Bronchial epithelial cell (primary cell): ENCODE measurements at regions not wholly inside any gene's neighbourhood (a gene's known extent, or its start where the extent isn't known, plus 50 kb on each side); places are given as distances from the start of the nearest gene placed in this dataset.

ENCODE experiments used
- DNase-seq: peaks from one replicate; pipeline ENCODE4 v3.0.0-alpha.2; 2010; ENCODE audit warnings: low read depth
- FAIRE-seq: peaks from 2 replicates; lab custom pipeline; 2011; peaks lifted over from hg19 to GRCh38; lab: Jason Lieb, UNC
- H3K27me3 ChIP-seq: 2 replicates; pipeline ENCODE4 v1.5.1; 2011; ENCODE audit warnings: low read length; ENCODE audit not compliant: control insufficient read depth, insufficient read depth
- H3K36me3 ChIP-seq: 2 replicates; pipeline ENCODE4 v1.5.1; 2011; ENCODE audit warnings: low read length; ENCODE audit not compliant: control insufficient read depth, insufficient read depth
- H3K4me3 ChIP-seq: 2 replicates; pipeline ENCODE4 v1.5.1; 2011; ENCODE audit warnings: mild to moderate bottlenecking, low read depth, low read length, control low read depth
- TF ChIP-seq, protein P1 (sequence below): IDR thresholded peaks from 2 replicates; pipeline ENCODE4 v1.5.1; 2011; ENCODE audit warnings: mild to moderate bottlenecking, moderate library complexity, low read length, control low read depth, inconsistent platforms; ENCODE audit not compliant: insufficient read depth, severe bottlenecking

DNA sequence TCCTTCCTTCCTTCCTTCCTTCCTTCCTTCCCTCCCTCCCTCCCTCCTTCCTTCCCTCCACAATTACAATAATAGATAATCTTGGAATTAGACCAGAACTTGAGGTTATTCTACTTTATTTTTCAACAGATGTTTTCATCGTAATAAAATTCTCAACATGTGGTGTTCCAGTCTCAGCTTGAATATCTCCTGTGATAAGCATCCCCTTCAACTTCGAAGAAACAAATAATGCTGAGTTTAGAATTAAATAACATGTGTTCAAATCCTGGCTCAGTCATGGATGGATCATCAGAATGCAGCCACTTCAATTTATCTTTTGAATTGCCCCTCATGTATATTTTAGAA is 91.4 kb upstream of the PAPPA start:
- no peaks in the 10 kb centered on the region for H3K27me3 ChIP-seq
- DNase-seq, result no peak
- H3K36me3 ChIP-seq, result no peaks in the 10 kb centered on the region
- H3K4me3 ChIP-seq, result no peak overlapping the region
- no peak for FAIRE-seq
- TF ChIP-seq, protein P1, sequence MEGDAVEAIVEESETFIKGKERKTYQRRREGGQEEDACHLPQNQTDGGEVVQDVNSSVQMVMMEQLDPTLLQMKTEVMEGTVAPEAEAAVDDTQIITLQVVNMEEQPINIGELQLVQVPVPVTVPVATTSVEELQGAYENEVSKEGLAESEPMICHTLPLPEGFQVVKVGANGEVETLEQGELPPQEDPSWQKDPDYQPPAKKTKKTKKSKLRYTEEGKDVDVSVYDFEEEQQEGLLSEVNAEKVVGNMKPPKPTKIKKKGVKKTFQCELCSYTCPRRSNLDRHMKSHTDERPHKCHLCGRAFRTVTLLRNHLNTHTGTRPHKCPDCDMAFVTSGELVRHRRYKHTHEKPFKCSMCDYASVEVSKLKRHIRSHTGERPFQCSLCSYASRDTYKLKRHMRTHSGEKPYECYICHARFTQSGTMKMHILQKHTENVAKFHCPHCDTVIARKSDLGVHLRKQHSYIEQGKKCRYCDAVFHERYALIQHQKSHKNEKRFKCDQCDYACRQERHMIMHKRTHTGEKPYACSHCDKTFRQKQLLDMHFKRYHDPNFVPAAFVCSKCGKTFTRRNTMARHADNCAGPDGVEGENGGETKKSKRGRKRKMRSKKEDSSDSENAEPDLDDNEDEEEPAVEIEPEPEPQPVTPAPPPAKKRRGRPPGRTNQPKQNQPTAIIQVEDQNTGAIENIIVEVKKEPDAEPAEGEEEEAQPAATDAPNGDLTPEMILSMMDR, result no peak

DNA sequence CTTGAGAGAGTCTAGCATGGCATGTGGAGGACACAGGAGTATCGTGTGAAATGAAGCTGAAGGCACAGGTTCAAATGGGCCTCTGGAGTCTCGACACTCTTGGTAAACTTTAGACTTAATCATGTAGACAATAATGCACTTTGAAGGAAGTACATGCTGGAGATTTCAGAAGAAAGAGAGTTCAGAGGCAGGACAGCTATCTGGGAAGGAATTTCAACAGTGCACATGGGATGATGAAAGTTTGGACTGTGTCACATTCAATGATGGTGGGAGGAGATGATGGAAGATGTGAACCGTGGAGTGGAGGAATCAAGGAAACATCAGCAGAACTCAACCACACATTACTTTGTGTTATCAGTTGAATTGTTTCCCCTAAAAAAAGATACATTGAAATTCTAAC is 88.6 kb upstream of the PAPPA start:
- DNase-seq (no peak), FAIRE-seq (no peak)

DNA sequence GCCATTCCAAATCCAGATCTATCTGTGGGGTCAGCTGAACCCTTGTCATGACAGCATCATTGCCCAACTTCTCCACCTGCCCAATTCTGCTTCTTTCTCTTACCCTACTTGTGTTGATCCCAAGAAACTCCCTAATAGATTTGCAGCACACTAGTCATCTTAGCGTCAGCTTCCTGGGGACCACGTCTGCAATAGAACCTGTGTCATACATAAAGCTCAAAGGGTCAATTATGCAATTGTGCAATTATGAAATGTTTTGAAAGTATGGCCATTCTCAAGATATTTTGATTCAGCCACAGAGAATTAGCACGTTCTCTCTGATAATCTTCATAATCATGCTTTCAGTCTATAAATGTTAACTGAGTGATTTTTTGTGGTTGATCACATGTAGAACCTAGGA is 87.4 kb upstream of the PAPPA start:
- DNase-seq, result no peak
- Histone ChIP-seq H3K4me3 (no peak overlapping the region), H3K36me3 (no peaks in the 10 kb centered on the region), H3K27me3 (no peaks in the 10 kb centered on the region)
- FAIRE-seq, result no peak
- TF ChIP-seq, protein P1, result no peak

More for the DNA sequence above, 88.6 kb upstream of the PAPPA start:
- Histone ChIP-seq H3K36me3 (no peaks in the 10 kb centered on the region), H3K27me3 (no peaks in the 10 kb centered on the region), H3K4me3 (no peak overlapping the region)
- TF ChIP-seq, protein P1, result no peak

DNA sequence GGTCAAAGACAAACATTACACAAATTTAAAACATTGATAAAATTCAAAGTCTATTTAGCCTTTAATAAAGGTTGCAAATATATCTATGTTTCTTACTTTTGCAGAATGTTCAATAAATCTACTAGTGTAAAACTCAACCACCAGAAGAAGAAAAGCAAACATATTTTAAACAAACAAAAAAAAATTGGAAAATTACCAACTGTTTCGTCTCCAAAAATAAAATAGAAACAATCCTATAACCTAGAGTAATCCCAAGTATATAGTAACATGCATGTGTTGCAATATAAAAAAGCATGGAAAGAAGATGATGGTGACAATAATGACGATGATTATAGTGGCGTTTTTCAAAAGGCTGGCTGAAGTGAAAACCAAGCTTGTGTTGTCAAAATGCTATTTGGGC is 86.0 kb upstream of the PAPPA start:
- FAIRE-seq (no peak), DNase-seq (no peak)
- H3K36me3 ChIP-seq, result no peaks in the 10 kb centered on the region
- TF ChIP-seq, protein P1, result no peak
- no peak overlapping the region for H3K4me3 ChIP-seq
- no peaks in the 10 kb centered on the region for H3K27me3 ChIP-seq

DNA sequence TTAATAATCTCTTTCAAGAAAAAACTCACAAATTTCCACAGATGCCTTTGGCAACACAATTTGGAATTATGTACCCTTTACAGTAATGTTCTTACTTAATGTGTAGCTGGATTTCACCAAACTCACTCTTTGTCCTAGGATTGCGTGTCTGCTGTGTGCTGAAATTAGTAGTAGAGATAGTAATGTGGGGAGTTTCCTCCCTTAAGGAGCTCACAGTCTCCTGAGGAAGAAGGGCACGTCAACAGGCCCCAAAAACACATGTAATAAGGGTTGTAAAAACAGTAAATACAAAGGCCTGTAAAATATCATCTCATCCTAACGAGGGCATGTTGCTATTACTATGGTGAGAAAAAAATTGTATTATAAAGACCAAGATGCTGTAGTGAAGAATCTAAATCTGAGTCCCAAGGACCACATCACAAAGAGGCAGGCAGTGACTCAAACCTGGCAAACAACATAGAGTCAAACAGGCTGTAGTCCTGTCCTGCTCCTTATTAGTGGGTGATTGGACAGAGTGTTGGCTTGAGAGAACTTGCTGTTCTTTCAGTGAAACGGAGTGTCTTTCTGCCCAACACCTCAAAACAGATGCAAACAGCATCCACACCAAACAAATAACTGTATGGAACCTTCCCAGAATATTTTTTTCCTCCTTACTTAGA is 83.2 kb upstream of the PAPPA start:
- Histone ChIP-seq H3K4me3 (no peak overlapping the region), H3K36me3 (no peaks in the 10 kb centered on the region), H3K27me3 (no peaks in the 10 kb centered on the region)
- TF ChIP-seq, protein P1, result no peak
- DNase-seq (no peak), FAIRE-seq (no peak)

DNA sequence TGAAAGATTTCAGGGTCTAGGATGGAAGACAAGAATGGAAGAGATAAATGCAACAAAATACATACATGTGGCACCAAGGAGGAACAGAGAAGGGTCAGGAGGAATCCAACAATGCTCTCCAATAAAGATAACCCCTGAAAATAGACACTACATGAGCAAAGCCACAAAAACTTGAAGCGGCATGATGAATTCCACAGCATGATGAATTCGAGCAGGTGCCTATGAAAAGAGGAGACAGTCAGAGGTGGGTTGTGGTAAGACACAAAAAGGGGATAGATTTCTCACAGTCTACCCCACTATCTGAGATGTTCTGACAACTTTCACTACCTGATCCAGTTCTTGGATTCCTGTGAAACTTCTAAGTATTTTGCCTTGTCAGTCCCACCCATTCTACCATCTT is 81.5 kb upstream of the PAPPA start:
- DNase-seq (no peak), FAIRE-seq (no peak)
- TF ChIP-seq, protein P1, result no peak
- H3K36me3 ChIP-seq, result no peaks in the 10 kb centered on the region
- H3K4me3 ChIP-seq, result no peak overlapping the region
- no peaks in the 10 kb centered on the region for H3K27me3 ChIP-seq
